ENCODE measurements at regions not wholly inside any gene's neighbourhood (a gene's known extent, or its start where the extent isn't known, plus 50 kb on each side); places are given as distances from the start of the nearest gene placed in this dataset.
"Not testable (repeated sequence)": the region's sequence is repeated elsewhere in the genome, so short reads cannot be mapped to it uniquely, and the experiment has no call there.

DNA sequence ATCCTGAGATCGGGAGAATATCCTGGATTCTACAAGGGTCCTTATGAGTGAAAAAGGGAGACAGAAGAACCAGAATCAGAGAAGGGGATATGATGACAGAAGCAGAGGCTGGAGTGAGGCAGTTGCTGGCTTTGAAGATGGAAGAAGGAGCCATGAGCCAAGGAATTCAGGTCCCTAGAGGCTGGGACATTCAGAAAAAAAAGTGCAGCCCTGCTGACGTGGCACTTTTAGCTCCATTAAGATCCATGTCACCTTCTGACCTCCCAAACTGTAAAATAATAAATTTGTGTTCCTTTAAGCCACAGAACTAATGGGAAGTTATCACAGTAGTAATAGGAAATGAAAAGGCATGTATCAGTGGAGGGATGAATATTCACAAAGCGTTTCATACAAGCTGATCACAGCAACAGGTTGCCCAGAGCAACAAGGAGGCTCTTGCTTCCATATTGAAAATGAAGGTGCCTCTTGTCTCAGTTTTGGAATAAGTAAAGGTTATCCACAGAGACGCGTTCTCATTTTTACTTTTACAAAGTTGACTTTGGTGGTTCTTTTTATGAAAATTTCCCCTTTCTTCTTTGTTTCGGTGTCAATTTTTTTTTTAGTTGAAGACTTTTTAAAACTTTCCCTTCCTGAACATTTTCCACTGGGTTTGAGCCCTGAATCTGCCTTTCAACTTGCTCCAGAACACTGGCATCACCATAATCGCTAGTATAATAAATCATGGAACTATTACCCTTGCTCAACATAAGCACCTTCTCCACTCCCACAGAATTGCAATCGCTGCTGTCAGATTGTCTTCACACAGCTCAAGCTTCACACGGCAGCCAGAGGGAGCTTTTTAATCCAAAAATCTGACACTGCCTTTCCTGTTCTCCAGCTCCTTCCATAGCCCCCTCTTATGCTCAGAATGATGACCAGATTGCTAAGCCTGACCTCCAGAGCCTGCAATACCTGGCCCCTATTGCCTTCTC is 127.6 kb upstream of the RBPJ start:
- Histone ChIP-seq H3K4me3 (ENCODE audit: low read length in 3 of 3) (no peak overlapping the region), H3K36me3 (ENCODE audit: control insufficient read depth in 3 of 3, insufficient read depth in 3 of 3, low read length in 3 of 3) (no peaks in the 10 kb centered on the region), H3K27me3 (ENCODE audit: control insufficient read depth in 3 of 3, insufficient read depth in 3 of 3, low read length in 3 of 3) (no peaks in the 10 kb centered on the region), H3K9ac (ENCODE audit: low read depth in 1 of 3, low read length in 3 of 3) (no peak overlapping the region), H3K9me3 (ENCODE audit: control insufficient read depth in 3 of 3, low read length in 3 of 3) (no peaks in the 10 kb centered on the region), H3K4me1 (ENCODE audit: control insufficient read depth in 3 of 3, insufficient read depth in 3 of 3, low read length in 3 of 3) (no peaks in the 10 kb centered on the region), H3K27ac (ENCODE audit: low read depth, low read length) (no peak overlapping the region)

DNA sequence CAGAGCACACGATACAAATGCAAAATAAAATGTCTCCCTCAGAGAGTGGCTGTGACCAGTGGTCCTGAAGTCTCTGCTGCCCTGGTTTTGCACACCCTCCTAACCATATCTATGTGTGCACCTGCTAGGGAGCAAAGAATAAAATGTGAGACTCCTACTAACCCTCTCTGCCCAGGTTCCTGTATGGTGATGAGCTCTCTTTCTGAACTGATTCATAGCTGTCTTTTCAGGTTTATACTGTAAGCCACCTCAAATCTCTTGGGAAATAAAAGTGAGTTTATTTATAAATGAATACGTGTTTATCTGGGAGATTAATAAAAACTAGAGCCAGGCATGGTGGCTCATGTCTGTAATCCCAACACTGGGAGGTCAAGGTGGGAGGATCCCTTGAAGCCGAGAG is 126.0 kb upstream of the RBPJ start:
- no peak overlapping the region for H3K27ac ChIP-seq (ENCODE audit: low read depth, low read length)
- no peaks in the 10 kb centered on the region for H3K36me3 ChIP-seq (ENCODE audit: control insufficient read depth in 3 of 3, insufficient read depth in 3 of 3, low read length in 3 of 3)
- H3K9ac ChIP-seq (ENCODE audit: low read depth in 1 of 3, low read length in 3 of 3) = no peak overlapping the region
- no peaks in the 10 kb centered on the region for H3K9me3 ChIP-seq (ENCODE audit: control insufficient read depth in 3 of 3, low read length in 3 of 3)
- no peaks in the 10 kb centered on the region for H3K27me3 ChIP-seq (ENCODE audit: control insufficient read depth in 3 of 3, insufficient read depth in 3 of 3, low read length in 3 of 3)
- no peaks in the 10 kb centered on the region for H3K4me1 ChIP-seq (ENCODE audit: control insufficient read depth in 3 of 3, insufficient read depth in 3 of 3, low read length in 3 of 3)
- H3K4me3 ChIP-seq (ENCODE audit: low read length in 3 of 3) = no peak overlapping the region

DNA sequence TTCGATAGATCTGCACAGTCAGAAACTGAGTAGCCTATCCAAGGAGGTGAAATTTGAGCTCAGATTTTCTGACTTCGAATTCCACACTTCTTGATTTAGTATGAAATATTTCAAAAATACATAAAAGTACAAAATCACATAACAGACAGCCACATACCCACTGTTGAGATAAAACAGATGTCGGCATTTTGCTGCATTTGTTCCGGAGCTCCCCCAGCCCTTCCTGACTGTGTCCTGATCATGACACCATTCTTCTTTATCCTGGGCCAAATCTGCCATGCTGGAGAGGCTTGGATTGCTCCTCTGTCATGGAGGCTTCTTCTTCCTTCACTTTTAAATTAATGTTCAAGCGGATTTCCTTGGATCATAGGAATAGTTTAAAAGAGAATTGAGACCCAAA is 124.2 kb upstream of the RBPJ start:
- Histone ChIP-seq H3K9me3 (ENCODE audit: control insufficient read depth in 3 of 3, low read length in 3 of 3) (no peaks in the 10 kb centered on the region), H3K9ac (ENCODE audit: low read depth in 1 of 3, low read length in 3 of 3) (no peak overlapping the region), H3K4me3 (ENCODE audit: low read length in 3 of 3) (no peak overlapping the region), H3K36me3 (ENCODE audit: control insufficient read depth in 3 of 3, insufficient read depth in 3 of 3, low read length in 3 of 3) (no peaks in the 10 kb centered on the region), H3K27ac (ENCODE audit: low read depth, low read length) (no peak overlapping the region), H3K4me1 (ENCODE audit: control insufficient read depth in 3 of 3, insufficient read depth in 3 of 3, low read length in 3 of 3) (no peaks in the 10 kb centered on the region), H3K27me3 (ENCODE audit: control insufficient read depth in 3 of 3, insufficient read depth in 3 of 3, low read length in 3 of 3) (no peaks in the 10 kb centered on the region)

DNA sequence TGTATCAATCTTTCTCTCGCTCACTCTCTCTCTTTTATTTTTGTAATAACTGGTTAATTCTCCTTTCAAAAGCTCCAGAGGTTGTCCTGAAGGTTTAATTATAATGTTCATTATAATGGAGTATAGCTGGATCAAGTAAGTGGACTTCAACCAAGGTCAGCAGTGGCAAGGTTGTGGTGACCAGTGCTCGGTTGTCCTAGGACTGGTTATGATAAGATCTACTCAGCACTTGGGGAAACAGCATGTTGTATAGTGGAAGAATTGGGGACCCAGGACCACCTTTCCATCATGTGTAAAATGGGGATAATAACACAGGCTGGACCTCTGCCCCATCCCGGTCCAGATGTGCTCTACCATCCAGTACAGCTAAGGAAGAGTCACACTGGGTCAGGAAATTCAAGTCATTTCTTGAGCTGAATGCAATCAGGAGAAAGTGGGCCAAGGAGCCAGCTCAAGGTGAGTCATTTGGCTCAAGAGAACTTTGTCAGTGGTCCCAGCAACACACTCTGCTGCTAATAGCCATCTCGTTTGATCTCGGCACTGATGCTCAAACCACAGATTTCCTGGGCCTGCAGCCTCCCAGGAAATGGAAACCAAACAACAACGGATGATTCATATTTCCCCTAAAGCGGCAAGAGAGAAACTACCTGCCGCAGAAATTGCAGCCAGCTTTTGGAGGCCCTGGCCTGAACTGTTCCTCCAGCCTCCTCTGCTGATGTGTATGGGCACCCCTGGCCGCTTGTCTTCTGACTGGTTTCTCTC is 123.6 kb upstream of the RBPJ start:
- H3K9me3 ChIP-seq (ENCODE audit: control insufficient read depth in 3 of 3, low read length in 3 of 3) = no peaks in the 10 kb centered on the region
- H3K4me3 ChIP-seq (ENCODE audit: low read length in 3 of 3) = no peak overlapping the region
- no peak overlapping the region for H3K9ac ChIP-seq (ENCODE audit: low read depth in 1 of 3, low read length in 3 of 3)
- H3K27ac ChIP-seq (ENCODE audit: low read depth, low read length) = no peak overlapping the region
- no peaks in the 10 kb centered on the region for H3K36me3 ChIP-seq (ENCODE audit: control insufficient read depth in 3 of 3, insufficient read depth in 3 of 3, low read length in 3 of 3)
- H3K4me1 ChIP-seq (ENCODE audit: control insufficient read depth in 3 of 3, insufficient read depth in 3 of 3, low read length in 3 of 3) = no peaks in the 10 kb centered on the region
- no peaks in the 10 kb centered on the region for H3K27me3 ChIP-seq (ENCODE audit: control insufficient read depth in 3 of 3, insufficient read depth in 3 of 3, low read length in 3 of 3)

DNA sequence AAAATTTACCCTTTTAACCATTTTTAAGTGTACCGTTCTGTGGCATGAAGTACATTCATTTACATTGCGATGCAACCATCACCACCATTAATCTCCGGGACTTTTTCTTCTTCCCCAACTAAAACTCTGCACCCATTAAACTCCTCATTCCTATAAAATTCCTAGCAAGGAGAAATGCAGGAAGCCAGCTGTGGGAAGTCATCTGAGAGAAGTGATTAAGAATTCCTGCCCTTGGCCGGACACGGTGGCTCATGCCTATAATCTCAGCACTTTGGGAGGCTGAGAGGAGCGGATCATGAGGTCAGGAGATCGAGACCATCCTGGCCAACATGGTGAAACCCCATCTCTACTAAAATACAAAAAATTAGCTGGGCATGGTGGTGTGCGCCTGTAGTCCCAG is 121.9 kb upstream of the RBPJ start:
- H3K9ac ChIP-seq (ENCODE audit: low read depth in 1 of 3, low read length in 3 of 3); H3K27me3 ChIP-seq (ENCODE audit: control insufficient read depth in 3 of 3, insufficient read depth in 3 of 3, low read length in 3 of 3); H3K4me3 ChIP-seq (ENCODE audit: low read length in 3 of 3); H3K36me3 ChIP-seq (ENCODE audit: control insufficient read depth in 3 of 3, insufficient read depth in 3 of 3, low read length in 3 of 3); H3K4me1 ChIP-seq (ENCODE audit: control insufficient read depth in 3 of 3, insufficient read depth in 3 of 3, low read length in 3 of 3); H3K27ac ChIP-seq (ENCODE audit: low read depth, low read length); H3K9me3 ChIP-seq (ENCODE audit: control insufficient read depth in 3 of 3, low read length in 3 of 3): not testable (repeated sequence)

DNA sequence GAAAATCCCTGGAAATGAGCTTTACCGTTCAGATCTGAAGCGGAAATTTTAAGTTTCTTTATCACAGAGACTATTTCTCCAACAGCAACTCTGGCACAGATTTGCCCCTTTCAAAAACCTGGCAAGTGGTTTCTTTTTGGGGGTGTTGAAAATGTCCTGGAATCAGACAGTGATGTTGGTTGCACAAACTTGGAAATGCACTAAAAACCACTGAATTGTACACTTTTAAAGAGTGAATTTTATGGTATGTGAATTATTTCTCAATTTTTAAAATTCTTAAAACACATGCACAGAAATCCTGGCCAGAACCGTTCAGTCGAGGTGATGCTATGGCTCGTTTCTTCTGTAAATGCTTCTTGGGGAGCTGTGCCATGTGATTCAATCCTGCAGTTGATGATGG is 121.2 kb upstream of the RBPJ start:
- Histone ChIP-seq H3K27me3 (ENCODE audit: control insufficient read depth in 3 of 3, insufficient read depth in 3 of 3, low read length in 3 of 3) (no peaks in the 10 kb centered on the region), H3K4me3 (ENCODE audit: low read length in 3 of 3) (no peak overlapping the region), H3K9ac (ENCODE audit: low read depth in 1 of 3, low read length in 3 of 3) (no peak overlapping the region), H3K4me1 (ENCODE audit: control insufficient read depth in 3 of 3, insufficient read depth in 3 of 3, low read length in 3 of 3) (peaks cover 4 to 5% (median 5%) of the 10 kb centered on the region in 3 donors), H3K27ac (ENCODE audit: low read depth, low read length) (no peak overlapping the region), H3K9me3 (ENCODE audit: control insufficient read depth in 3 of 3, low read length in 3 of 3) (no peaks in the 10 kb centered on the region), H3K36me3 (ENCODE audit: control insufficient read depth in 3 of 3, insufficient read depth in 3 of 3, low read length in 3 of 3) (no peaks in the 10 kb centered on the region)

DNA sequence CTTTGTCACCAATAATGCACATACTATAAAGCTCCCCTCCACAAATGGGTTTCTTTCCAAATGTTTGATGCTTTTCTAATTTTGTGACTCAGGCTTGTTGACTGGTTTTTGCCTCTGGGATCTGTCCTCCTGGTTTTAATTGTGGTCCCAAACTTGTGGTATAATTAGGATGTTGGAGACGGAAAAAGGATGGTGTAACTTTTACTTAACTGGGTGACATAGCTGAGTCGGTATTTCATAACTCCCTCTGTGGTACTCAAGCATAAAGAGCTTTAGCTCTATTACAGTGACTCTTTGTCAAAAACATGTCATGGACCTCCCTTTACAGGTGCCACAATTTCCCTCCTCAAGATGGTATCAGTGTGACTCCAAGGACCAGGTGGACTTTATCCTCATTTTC is 119.7 kb upstream of the RBPJ start:
- Histone ChIP-seq H3K36me3 (ENCODE audit: control insufficient read depth in 3 of 3, insufficient read depth in 3 of 3, low read length in 3 of 3) (no peaks in the 10 kb centered on the region), H3K4me3 (ENCODE audit: low read length in 3 of 3) (no peak overlapping the region), H3K27me3 (ENCODE audit: control insufficient read depth in 3 of 3, insufficient read depth in 3 of 3, low read length in 3 of 3) (no peaks in the 10 kb centered on the region), H3K4me1 (ENCODE audit: control insufficient read depth in 3 of 3, insufficient read depth in 3 of 3, low read length in 3 of 3) (peaks cover 13 to 16% (median 13%) of the 10 kb centered on the region in 3 donors), H3K9ac (ENCODE audit: low read depth in 1 of 3, low read length in 3 of 3) (no peak overlapping the region), H3K9me3 (ENCODE audit: control insufficient read depth in 3 of 3, low read length in 3 of 3) (no peaks in the 10 kb centered on the region), H3K27ac (ENCODE audit: low read depth, low read length) (no peak overlapping the region)

DNA sequence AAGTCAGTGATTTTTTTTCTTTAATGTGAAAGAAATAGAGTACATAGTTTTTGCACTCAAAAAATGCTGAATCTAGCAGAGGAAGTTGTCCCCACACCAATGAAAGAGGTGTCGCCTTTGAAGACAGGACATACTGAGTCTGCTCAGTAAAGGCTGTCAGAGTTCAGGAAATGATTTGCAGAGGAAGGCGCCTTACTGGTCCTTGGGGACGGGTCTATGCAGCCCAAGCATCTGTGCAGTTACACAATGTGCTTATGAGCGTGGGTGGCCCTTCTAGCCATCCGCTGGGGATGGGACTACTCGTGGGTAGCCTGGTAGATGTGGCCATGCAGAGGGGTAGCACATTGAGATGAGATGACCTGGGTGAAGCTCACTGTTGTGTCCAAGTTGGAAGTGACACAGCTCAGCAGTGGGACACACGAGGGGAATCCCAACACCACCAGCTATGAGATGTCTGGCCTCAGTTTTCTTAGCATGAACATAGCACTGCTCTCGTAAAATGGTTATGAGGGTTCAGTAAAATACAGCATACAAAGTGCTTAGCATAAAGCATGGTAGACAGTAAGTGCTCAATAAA is 116.5 kb upstream of the RBPJ start:
- Histone ChIP-seq H3K4me3 (ENCODE audit: low read length in 3 of 3) (no peak overlapping the region), H3K27ac (ENCODE audit: low read depth, low read length) (no peak overlapping the region), H3K36me3 (ENCODE audit: control insufficient read depth in 3 of 3, insufficient read depth in 3 of 3, low read length in 3 of 3) (no peaks in the 10 kb centered on the region), H3K9ac (ENCODE audit: low read depth in 1 of 3, low read length in 3 of 3) (no peak overlapping the region), H3K4me1 (ENCODE audit: control insufficient read depth in 3 of 3, insufficient read depth in 3 of 3, low read length in 3 of 3) (peaks cover 17 to 30% (median 21%) of the 10 kb centered on the region in 3 donors), H3K27me3 (ENCODE audit: control insufficient read depth in 3 of 3, insufficient read depth in 3 of 3, low read length in 3 of 3) (no peaks in the 10 kb centered on the region), H3K9me3 (ENCODE audit: control insufficient read depth in 3 of 3, low read length in 3 of 3) (no peaks in the 10 kb centered on the region)

DNA sequence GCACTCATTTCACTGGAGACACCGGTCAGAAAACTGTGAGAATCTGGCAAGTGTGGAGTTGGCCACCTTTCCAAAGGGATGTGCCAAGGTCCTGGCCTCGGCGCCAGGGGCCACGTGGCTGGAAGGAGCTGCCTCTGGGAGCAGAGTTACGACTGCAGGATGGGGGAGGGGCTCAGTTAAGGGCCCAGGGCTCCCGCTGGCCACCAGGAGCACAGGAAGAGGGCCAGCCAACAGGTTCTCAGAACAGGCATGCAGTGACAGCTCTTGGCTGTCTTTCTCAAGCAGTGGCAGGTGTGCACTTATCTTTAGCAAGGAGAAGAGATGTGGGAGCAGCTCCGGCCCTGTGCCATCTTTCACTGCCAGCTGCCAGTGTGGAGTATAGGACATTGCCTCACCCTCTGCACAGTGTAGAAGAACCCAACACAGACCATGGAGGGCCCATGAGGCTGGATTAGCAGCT is 115.9 kb upstream of the RBPJ start:
- peaks cover 17 to 30% (median 21%) of the 10 kb centered on the region in 3 donors for H3K4me1 ChIP-seq (ENCODE audit: control insufficient read depth in 3 of 3, insufficient read depth in 3 of 3, low read length in 3 of 3)
- no peak overlapping the region for H3K4me3 ChIP-seq (ENCODE audit: low read length in 3 of 3)
- H3K27ac ChIP-seq (ENCODE audit: low read depth, low read length) = no peak overlapping the region
- H3K9ac ChIP-seq (ENCODE audit: low read depth in 1 of 3, low read length in 3 of 3) = no peak overlapping the region
- H3K36me3 ChIP-seq (ENCODE audit: control insufficient read depth in 3 of 3, insufficient read depth in 3 of 3, low read length in 3 of 3) = no peaks in the 10 kb centered on the region
- H3K27me3 ChIP-seq (ENCODE audit: control insufficient read depth in 3 of 3, insufficient read depth in 3 of 3, low read length in 3 of 3) = no peaks in the 10 kb centered on the region
- H3K9me3 ChIP-seq (ENCODE audit: control insufficient read depth in 3 of 3, low read length in 3 of 3) = no peaks in the 10 kb centered on the region

DNA sequence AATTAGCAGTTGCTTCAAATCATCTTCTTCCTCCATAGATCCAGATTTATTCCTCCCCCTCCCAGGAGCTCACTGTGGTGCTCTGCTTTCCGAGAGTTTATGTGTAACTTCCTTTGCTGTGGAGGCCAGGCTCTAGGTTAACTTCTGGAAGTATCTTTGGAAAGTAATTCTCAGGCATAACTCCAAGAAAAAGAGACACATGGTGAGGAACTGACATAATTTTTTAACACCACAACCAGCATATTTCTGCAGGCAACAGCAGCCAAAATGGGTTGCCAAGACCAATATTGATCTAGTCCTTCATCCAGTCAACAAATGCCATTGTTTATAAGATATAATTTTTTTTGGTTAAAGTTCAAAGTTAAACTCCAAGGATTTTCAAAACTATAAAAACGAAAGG is 114.5 kb upstream of the RBPJ start:
- no peaks in the 10 kb centered on the region for H3K9me3 ChIP-seq (ENCODE audit: control insufficient read depth in 3 of 3, low read length in 3 of 3)
- no peak overlapping the region for H3K4me3 ChIP-seq (ENCODE audit: low read length in 3 of 3)
- no peaks in the 10 kb centered on the region for H3K36me3 ChIP-seq (ENCODE audit: control insufficient read depth in 3 of 3, insufficient read depth in 3 of 3, low read length in 3 of 3)
- no peak overlapping the region for H3K9ac ChIP-seq (ENCODE audit: low read depth in 1 of 3, low read length in 3 of 3)
- H3K27ac ChIP-seq (ENCODE audit: low read depth, low read length) = peak overlapping the region; percentile 0
- peaks cover 17 to 30% (median 21%) of the 10 kb centered on the region in 3 donors for H3K4me1 ChIP-seq (ENCODE audit: control insufficient read depth in 3 of 3, insufficient read depth in 3 of 3, low read length in 3 of 3)
- no peaks in the 10 kb centered on the region for H3K27me3 ChIP-seq (ENCODE audit: control insufficient read depth in 3 of 3, insufficient read depth in 3 of 3, low read length in 3 of 3)
